ENCODE measurements at regions not wholly inside any gene's neighbourhood (a gene's known extent, or its start where the extent isn't known, plus 50 kb on each side); places are given as distances from the start of the nearest gene placed in this dataset.

GRCh38 chr3:159922861-159923312 is 65.7 kb upstream of the IL12A start:
- Mint-ChIP-seq H3K9me3 (no peaks in the 10 kb centered on the region), H3K4me1 (no peaks in the 10 kb centered on the region), H3K36me3 (ENCODE audit: low read depth) (no peaks in the 10 kb centered on the region), H3K27me3 (peaks cover 8% of the 10 kb centered on the region), H3K27ac (no peak overlapping the region), H3K4me3 (no peak overlapping the region)
- no peak for ATAC-seq (replicated peaks)

GRCh38 chr3:159923336-159923735 is 65.3 kb upstream of the IL12A start:
- H3K4me1 Mint-ChIP-seq, result no peaks in the 10 kb centered on the region
- H3K27me3 Mint-ChIP-seq, result peaks cover 8% of the 10 kb centered on the region
- no peaks in the 10 kb centered on the region for H3K36me3 Mint-ChIP-seq (ENCODE audit: low read depth)
- no peaks in the 10 kb centered on the region for H3K9me3 Mint-ChIP-seq
- no peak overlapping the region for H3K4me3 Mint-ChIP-seq
- no peak overlapping the region for H3K27ac Mint-ChIP-seq
- no peak for ATAC-seq (replicated peaks)

GRCh38 chr3:159923956-159924355 is 64.7 kb upstream of the IL12A start:
- no peaks in the 10 kb centered on the region for H3K36me3 Mint-ChIP-seq (ENCODE audit: low read depth)
- H3K4me3 Mint-ChIP-seq, result no peak overlapping the region
- H3K4me1 Mint-ChIP-seq, result no peaks in the 10 kb centered on the region
- no peaks in the 10 kb centered on the region for H3K9me3 Mint-ChIP-seq
- ATAC-seq (replicated peaks), result no peak
- H3K27ac Mint-ChIP-seq, result no peak overlapping the region
- H3K27me3 Mint-ChIP-seq, result peaks cover 8% of the 10 kb centered on the region

GRCh38 chr3:159924411-159924810 is 64.2 kb upstream of the IL12A start:
- H3K27me3 Mint-ChIP-seq, result peaks cover 8% of the 10 kb centered on the region
- H3K9me3 Mint-ChIP-seq, result no peaks in the 10 kb centered on the region
- no peak for ATAC-seq (replicated peaks)
- H3K4me3 Mint-ChIP-seq, result no peak overlapping the region
- no peak overlapping the region for H3K27ac Mint-ChIP-seq
- H3K4me1 Mint-ChIP-seq, result no peaks in the 10 kb centered on the region
- H3K36me3 Mint-ChIP-seq (ENCODE audit: low read depth), result no peaks in the 10 kb centered on the region

- no peaks in the 10 kb centered on the region for H3K9me3 Mint-ChIP-seq
- no peak overlapping the region for H3K4me3 Mint-ChIP-seq
- H3K27me3 Mint-ChIP-seq, result peaks cover 8% of the 10 kb centered on the region
- H3K27ac Mint-ChIP-seq, result no peak overlapping the region
- no peak for ATAC-seq (replicated peaks)
- H3K4me1 Mint-ChIP-seq, result no peaks in the 10 kb centered on the region
- no peaks in the 10 kb centered on the region for H3K36me3 Mint-ChIP-seq (ENCODE audit: low read depth)
These were observed 63.4 kb upstream of the IL12A start for GRCh38 chr3:159925248-159925647.

- Mint-ChIP-seq H3K36me3 (ENCODE audit: low read depth) (no peaks in the 10 kb centered on the region), H3K4me3 (no peak overlapping the region), H3K4me1 (no peaks in the 10 kb centered on the region), H3K9me3 (no peaks in the 10 kb centered on the region), H3K27me3 (peaks cover 2% of the 10 kb centered on the region), H3K27ac (no peak overlapping the region)
- ATAC-seq (replicated peaks), result no peak
These were observed 62.1 kb upstream of the IL12A start for GRCh38 chr3:159926573-159926972.

GRCh38 chr3:159928071-159928491 is 60.6 kb upstream of the IL12A start:
- Mint-ChIP-seq H3K4me1 (no peaks in the 10 kb centered on the region), H3K9me3 (no peaks in the 10 kb centered on the region), H3K36me3 (ENCODE audit: low read depth) (no peaks in the 10 kb centered on the region), H3K4me3 (no peak overlapping the region), H3K27me3 (no peaks in the 10 kb centered on the region), H3K27ac (no peak overlapping the region)
- no peak for ATAC-seq (replicated peaks)

GRCh38 chr3:159928666-159929065 is 60.0 kb upstream of the IL12A start:
- Mint-ChIP-seq H3K36me3 (ENCODE audit: low read depth) (no peaks in the 10 kb centered on the region), H3K4me1 (no peaks in the 10 kb centered on the region), H3K27me3 (no peaks in the 10 kb centered on the region), H3K27ac (no peak overlapping the region), H3K9me3 (no peaks in the 10 kb centered on the region), H3K4me3 (no peak overlapping the region)
- no peak for ATAC-seq (replicated peaks)

GRCh38 chr3:159929171-159930141 is 59.2 kb upstream of the IL12A start:
- peak; percentile 38 for ATAC-seq (replicated peaks)
- Mint-ChIP-seq H3K4me3 (no peak overlapping the region), H3K27ac (no peak overlapping the region), H3K9me3 (peaks cover 4% of the 10 kb centered on the region), H3K36me3 (ENCODE audit: low read depth) (no peaks in the 10 kb centered on the region), H3K27me3 (no peaks in the 10 kb centered on the region), H3K4me1 (no peaks in the 10 kb centered on the region)

GRCh38 chr3:159934216-159934615 is 54.4 kb upstream of the IL12A start:
- Mint-ChIP-seq H3K4me1 (no peaks in the 10 kb centered on the region), H3K27ac (no peak overlapping the region), H3K4me3 (no peak overlapping the region), H3K36me3 (ENCODE audit: low read depth) (no peaks in the 10 kb centered on the region), H3K9me3 (peaks cover 11% of the 10 kb centered on the region), H3K27me3 (peaks cover 7% of the 10 kb centered on the region)
- ATAC-seq (replicated peaks), result no peak

GRCh38 chr3:159936541-159936940 is 52.1 kb upstream of the IL12A start:
- Mint-ChIP-seq H3K4me1 (peaks cover under 1% of the 10 kb centered on the region), H3K36me3 (ENCODE audit: low read depth) (no peaks in the 10 kb centered on the region), H3K27me3 (peaks cover 12% of the 10 kb centered on the region), H3K9me3 (peaks cover 14% of the 10 kb centered on the region), H3K27ac (no peak overlapping the region), H3K4me3 (no peak overlapping the region)
- no peak for ATAC-seq (replicated peaks)

- Mint-ChIP-seq H3K4me3 (no peak overlapping the region), H3K4me1 (peaks cover 5% of the 10 kb centered on the region), H3K27me3 (peaks cover 16% of the 10 kb centered on the region), H3K36me3 (ENCODE audit: low read depth) (no peaks in the 10 kb centered on the region), H3K9me3 (peaks cover 14% of the 10 kb centered on the region), H3K27ac (no peak overlapping the region)
- ATAC-seq (replicated peaks), result no peak
These were observed 51.0 kb upstream of the IL12A start for GRCh38 chr3:159937561-159938166.

GRCh38 chr3:159938714-159939113 is 49.9 kb upstream of the IL12A start:
- Mint-ChIP-seq H3K4me1 (peaks cover 5% of the 10 kb centered on the region), H3K4me3 (no peak overlapping the region), H3K27me3 (peaks cover 21% of the 10 kb centered on the region), H3K36me3 (ENCODE audit: low read depth) (no peaks in the 10 kb centered on the region), H3K27ac (no peak overlapping the region), H3K9me3 (peaks cover 14% of the 10 kb centered on the region)
- no peak for ATAC-seq (replicated peaks)
